ENCODE measurements at regions not wholly inside any gene's neighbourhood (a gene's known extent, or its start where the extent isn't known, plus 50 kb on each side); places are given as distances from the start of the nearest gene placed in this dataset.

GRCh38 chr6:51249798-51250197 lies 431.1 kb downstream of the TFAP2B start:
- no peaks in the 10 kb centered on the region for H3K9me2 ChIP-seq (ENCODE audit: insufficient read depth, low read length)
- H3F3A ChIP-seq (ENCODE audit: insufficient read depth, low read length, poor library complexity, severe bottlenecking), result no peaks in the 10 kb centered on the region
- H3K4me3 ChIP-seq (ENCODE audit: low read length), result no peak overlapping the region
- H3K79me2 ChIP-seq (replicated peaks; ENCODE audit: insufficient read depth, low read length), result no peaks in the 10 kb centered on the region
- H3K36me3 ChIP-seq (ENCODE audit: insufficient read depth, low read length), result no peaks in the 10 kb centered on the region
- H3K27ac ChIP-seq (ENCODE audit: low read length), result no peak overlapping the region
- H3K4me2 ChIP-seq (ENCODE audit: low read length), result no peak overlapping the region
- H3K9ac ChIP-seq (ENCODE audit: low read length), result no peak overlapping the region
- no peaks in the 10 kb centered on the region for H3K27me3 ChIP-seq (ENCODE audit: insufficient read depth, low read depth, low read length)
- no peak overlapping the region for H2AFZ ChIP-seq (ENCODE audit: low read depth, low read length)
- TF ChIP-seq EP300 (conservative IDR thresholded peaks at IDR 0.05; ENCODE audit: poor library complexity, severe bottlenecking) (peak; percentile 76), SMC3 (conservative IDR thresholded peaks at IDR 0.05; ENCODE audit: poor library complexity) (no peak), POLR2AphosphoS5 (IDR thresholded peaks at IDR 0.05) (peak; percentile 15)
- H3K9me3 ChIP-seq (ENCODE audit: low read length), result no peaks in the 10 kb centered on the region
- H4K20me1 ChIP-seq (ENCODE audit: insufficient read depth), result no peaks in the 10 kb centered on the region

DNA sequence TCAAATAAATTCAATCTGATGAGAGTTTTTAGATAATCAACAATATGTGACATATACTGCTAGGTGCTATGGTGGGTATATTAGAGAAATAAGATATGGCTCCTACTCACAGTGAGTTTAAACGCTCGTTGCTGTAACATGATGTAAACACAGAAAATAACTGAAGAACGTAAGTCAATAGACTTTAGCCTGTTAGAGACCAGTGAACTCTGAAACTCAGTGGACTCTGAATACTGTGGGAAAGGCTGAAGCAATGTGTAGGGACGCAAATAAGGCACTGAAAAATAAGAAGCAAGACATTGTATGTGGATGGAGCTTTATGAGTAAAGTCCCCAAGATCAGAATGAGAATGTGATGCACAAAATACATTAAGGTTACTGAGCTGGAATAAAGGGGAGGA lies 431.6 kb downstream of the TFAP2B start:
- H3K36me3 ChIP-seq (ENCODE audit: insufficient read depth, low read length), result no peaks in the 10 kb centered on the region
- no peak overlapping the region for H3K4me3 ChIP-seq (ENCODE audit: low read length)
- no peaks in the 10 kb centered on the region for H4K20me1 ChIP-seq (ENCODE audit: insufficient read depth)
- no peak overlapping the region for H2AFZ ChIP-seq (ENCODE audit: low read depth, low read length)
- TF ChIP-seq, protein P1, sequence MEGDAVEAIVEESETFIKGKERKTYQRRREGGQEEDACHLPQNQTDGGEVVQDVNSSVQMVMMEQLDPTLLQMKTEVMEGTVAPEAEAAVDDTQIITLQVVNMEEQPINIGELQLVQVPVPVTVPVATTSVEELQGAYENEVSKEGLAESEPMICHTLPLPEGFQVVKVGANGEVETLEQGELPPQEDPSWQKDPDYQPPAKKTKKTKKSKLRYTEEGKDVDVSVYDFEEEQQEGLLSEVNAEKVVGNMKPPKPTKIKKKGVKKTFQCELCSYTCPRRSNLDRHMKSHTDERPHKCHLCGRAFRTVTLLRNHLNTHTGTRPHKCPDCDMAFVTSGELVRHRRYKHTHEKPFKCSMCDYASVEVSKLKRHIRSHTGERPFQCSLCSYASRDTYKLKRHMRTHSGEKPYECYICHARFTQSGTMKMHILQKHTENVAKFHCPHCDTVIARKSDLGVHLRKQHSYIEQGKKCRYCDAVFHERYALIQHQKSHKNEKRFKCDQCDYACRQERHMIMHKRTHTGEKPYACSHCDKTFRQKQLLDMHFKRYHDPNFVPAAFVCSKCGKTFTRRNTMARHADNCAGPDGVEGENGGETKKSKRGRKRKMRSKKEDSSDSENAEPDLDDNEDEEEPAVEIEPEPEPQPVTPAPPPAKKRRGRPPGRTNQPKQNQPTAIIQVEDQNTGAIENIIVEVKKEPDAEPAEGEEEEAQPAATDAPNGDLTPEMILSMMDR (IDR thresholded peaks at IDR 0.05; ENCODE audit: poor library complexity, severe bottlenecking), result no peak
- TF ChIP-seq EZH2 (IDR thresholded peaks at IDR 0.05; ENCODE audit: borderline replicate concordance, insufficient read depth, low read length, poor library complexity, severe bottlenecking) (no peak), POLR2AphosphoS5 (IDR thresholded peaks at IDR 0.05) (no peak), MXI1 (conservative IDR thresholded peaks at IDR 0.05; ENCODE audit: poor library complexity, severe bottlenecking) (no peak), RAD21 (conservative IDR thresholded peaks at IDR 0.05) (no peak), EP300 (conservative IDR thresholded peaks at IDR 0.05; ENCODE audit: poor library complexity, severe bottlenecking) (no peak), SMC3 (conservative IDR thresholded peaks at IDR 0.05; ENCODE audit: poor library complexity) (no peak), TAF1 (IDR thresholded peaks at IDR 0.05; ENCODE audit: low read depth) (no peak)
- TF ChIP-seq, protein P2, sequence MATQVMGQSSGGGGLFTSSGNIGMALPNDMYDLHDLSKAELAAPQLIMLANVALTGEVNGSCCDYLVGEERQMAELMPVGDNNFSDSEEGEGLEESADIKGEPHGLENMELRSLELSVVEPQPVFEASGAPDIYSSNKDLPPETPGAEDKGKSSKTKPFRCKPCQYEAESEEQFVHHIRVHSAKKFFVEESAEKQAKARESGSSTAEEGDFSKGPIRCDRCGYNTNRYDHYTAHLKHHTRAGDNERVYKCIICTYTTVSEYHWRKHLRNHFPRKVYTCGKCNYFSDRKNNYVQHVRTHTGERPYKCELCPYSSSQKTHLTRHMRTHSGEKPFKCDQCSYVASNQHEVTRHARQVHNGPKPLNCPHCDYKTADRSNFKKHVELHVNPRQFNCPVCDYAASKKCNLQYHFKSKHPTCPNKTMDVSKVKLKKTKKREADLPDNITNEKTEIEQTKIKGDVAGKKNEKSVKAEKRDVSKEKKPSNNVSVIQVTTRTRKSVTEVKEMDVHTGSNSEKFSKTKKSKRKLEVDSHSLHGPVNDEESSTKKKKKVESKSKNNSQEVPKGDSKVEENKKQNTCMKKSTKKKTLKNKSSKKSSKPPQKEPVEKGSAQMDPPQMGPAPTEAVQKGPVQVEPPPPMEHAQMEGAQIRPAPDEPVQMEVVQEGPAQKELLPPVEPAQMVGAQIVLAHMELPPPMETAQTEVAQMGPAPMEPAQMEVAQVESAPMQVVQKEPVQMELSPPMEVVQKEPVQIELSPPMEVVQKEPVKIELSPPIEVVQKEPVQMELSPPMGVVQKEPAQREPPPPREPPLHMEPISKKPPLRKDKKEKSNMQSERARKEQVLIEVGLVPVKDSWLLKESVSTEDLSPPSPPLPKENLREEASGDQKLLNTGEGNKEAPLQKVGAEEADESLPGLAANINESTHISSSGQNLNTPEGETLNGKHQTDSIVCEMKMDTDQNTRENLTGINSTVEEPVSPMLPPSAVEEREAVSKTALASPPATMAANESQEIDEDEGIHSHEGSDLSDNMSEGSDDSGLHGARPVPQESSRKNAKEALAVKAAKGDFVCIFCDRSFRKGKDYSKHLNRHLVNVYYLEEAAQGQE (IDR thresholded peaks at IDR 0.05; ENCODE audit: borderline replicate concordance), result no peak
- H3K27ac ChIP-seq (ENCODE audit: low read length), result no peak overlapping the region
- no peaks in the 10 kb centered on the region for H3K27me3 ChIP-seq (ENCODE audit: insufficient read depth, low read depth, low read length)
- H3K9me2 ChIP-seq (ENCODE audit: insufficient read depth, low read length), result no peaks in the 10 kb centered on the region
- no peaks in the 10 kb centered on the region for H3K79me2 ChIP-seq (replicated peaks; ENCODE audit: insufficient read depth, low read length)
- H3K4me2 ChIP-seq (ENCODE audit: low read length), result no peak overlapping the region
- no peaks in the 10 kb centered on the region for H3K9me3 ChIP-seq (ENCODE audit: low read length)
- H3K9ac ChIP-seq (ENCODE audit: low read length), result no peak overlapping the region
- no peaks in the 10 kb centered on the region for H3F3A ChIP-seq (ENCODE audit: insufficient read depth, low read length, poor library complexity, severe bottlenecking)

- TF ChIP-seq EZH2 (IDR thresholded peaks at IDR 0.05; ENCODE audit: borderline replicate concordance, insufficient read depth, low read length, poor library complexity, severe bottlenecking) (no peak), MXI1 (conservative IDR thresholded peaks at IDR 0.05; ENCODE audit: poor library complexity, severe bottlenecking) (no peak), POLR2AphosphoS5 (IDR thresholded peaks at IDR 0.05) (no peak), EP300 (conservative IDR thresholded peaks at IDR 0.05; ENCODE audit: poor library complexity, severe bottlenecking) (no peak), TAF1 (IDR thresholded peaks at IDR 0.05; ENCODE audit: low read depth) (no peak), SMC3 (conservative IDR thresholded peaks at IDR 0.05; ENCODE audit: poor library complexity) (no peak)
- TF ChIP-seq, protein P2 (IDR thresholded peaks at IDR 0.05; ENCODE audit: borderline replicate concordance), result no peak
- TF ChIP-seq, protein P1 (IDR thresholded peaks at IDR 0.05; ENCODE audit: poor library complexity, severe bottlenecking), result no peak
- Histone ChIP-seq H4K20me1 (ENCODE audit: insufficient read depth) (no peaks in the 10 kb centered on the region), H3K36me3 (ENCODE audit: insufficient read depth, low read length) (no peaks in the 10 kb centered on the region), H3K4me3 (ENCODE audit: low read length) (no peak overlapping the region), H2AFZ (ENCODE audit: low read depth, low read length) (no peak overlapping the region), H3K9me2 (ENCODE audit: insufficient read depth, low read length) (no peaks in the 10 kb centered on the region), H3K27me3 (ENCODE audit: insufficient read depth, low read depth, low read length) (no peaks in the 10 kb centered on the region), H3F3A (ENCODE audit: insufficient read depth, low read length, poor library complexity, severe bottlenecking) (no peaks in the 10 kb centered on the region), H3K9me3 (ENCODE audit: low read length) (no peaks in the 10 kb centered on the region), H3K27ac (ENCODE audit: low read length) (no peak overlapping the region), H3K79me2 (replicated peaks; ENCODE audit: insufficient read depth, low read length) (no peaks in the 10 kb centered on the region), H3K9ac (ENCODE audit: low read length) (no peak overlapping the region), H3K4me2 (ENCODE audit: low read length) (no peak overlapping the region)
Measured at GRCh38 chr6:51257938-51258337, 439.3 kb downstream of the TFAP2B start.

Measured in neural cell (in vitro differentiated cells).